ENCODE measurements at regions not wholly inside any gene's neighbourhood (a gene's known extent, or its start where the extent isn't known, plus 50 kb on each side); places are given as distances from the start of the nearest gene placed in this dataset.

GRCh38 chr2:13616059-13616458 lies 899.3 kb downstream of the TRIB2 start:
- no peaks in the 10 kb centered on the region for H3K27me3 ChIP-seq (ENCODE audit: control insufficient read depth, insufficient read depth, low read length)
- no peaks in the 10 kb centered on the region for H3K36me3 ChIP-seq (ENCODE audit: control insufficient read depth, insufficient read depth, low read length)
- Mint-ChIP-seq H3K27me3 (ENCODE audit: low read depth in 2 of 2) (no peaks in the 10 kb centered on the region), H3K4me1 (no peaks in the 10 kb centered on the region), H3K4me3 (no peak overlapping the region), H3K27ac (no peak overlapping the region), H3K36me3 (peaks cover 8% of the 10 kb centered on the region), H3K9me3 (peaks cover 20 to 21% of the 10 kb centered on the region in 2 donors)
- DNase-seq (no peak), ATAC-seq (no peak)
- no peaks in the 10 kb centered on the region for H3K9me3 ChIP-seq (ENCODE audit: control insufficient read depth, insufficient read depth, low read length)
- WGBS (ENCODE audit: insufficient coverage): 89% methylated on average over 15 of the region's 15 CpGs
- no peak overlapping the region for H3K27ac ChIP-seq (ENCODE audit: low read length)
- no peaks in the 10 kb centered on the region for H3K4me1 ChIP-seq (ENCODE audit: control insufficient read depth, insufficient read depth, low read length)
- no peak overlapping the region for H3K4me3 ChIP-seq (ENCODE audit: low read length)
- TF ChIP-seq CTCF (IDR thresholded peaks at IDR 0.05): no peak
- intact Hi-C loops (cut with micrococcal nuclease): no loop called here

GRCh38 chr2:13616616-13617015 lies 899.9 kb downstream of the TRIB2 start:
- Mint-ChIP-seq H3K9me3 (peaks cover 18 to 20% of the 10 kb centered on the region in 2 donors), H3K27ac (no peak overlapping the region), H3K27me3 (ENCODE audit: low read depth in 2 of 2) (no peaks in the 10 kb centered on the region), H3K36me3 (peaks cover 8% of the 10 kb centered on the region), H3K4me1 (no peaks in the 10 kb centered on the region), H3K4me3 (no peak overlapping the region)
- intact Hi-C loops (cut with micrococcal nuclease): no loop called here
- Histone ChIP-seq H3K36me3 (ENCODE audit: control insufficient read depth, insufficient read depth, low read length) (no peaks in the 10 kb centered on the region), H3K4me1 (ENCODE audit: control insufficient read depth, insufficient read depth, low read length) (no peaks in the 10 kb centered on the region), H3K27me3 (ENCODE audit: control insufficient read depth, insufficient read depth, low read length) (no peaks in the 10 kb centered on the region), H3K9me3 (ENCODE audit: control insufficient read depth, insufficient read depth, low read length) (no peaks in the 10 kb centered on the region), H3K27ac (ENCODE audit: low read length) (no peak overlapping the region), H3K4me3 (ENCODE audit: low read length) (no peak overlapping the region)
- TF ChIP-seq CTCF (IDR thresholded peaks at IDR 0.05): no peak
- no peak for ATAC-seq
- 85% methylated on average over 4 of the region's 5 CpGs for WGBS (ENCODE audit: insufficient coverage)
- no peak for DNase-seq

GRCh38 chr2:13628122-13628521 lies 911.4 kb downstream of the TRIB2 start:
- H3K4me3 ChIP-seq (ENCODE audit: low read length): no peak overlapping the region
- no peaks in the 10 kb centered on the region for H3K27me3 ChIP-seq (ENCODE audit: control insufficient read depth, insufficient read depth, low read length)
- H3K4me1 ChIP-seq (ENCODE audit: control insufficient read depth, insufficient read depth, low read length): no peaks in the 10 kb centered on the region
- WGBS (ENCODE audit: insufficient coverage): no CpG with 5 or more reads among the region's 1 CpG
- no peak overlapping the region for H3K4me3 Mint-ChIP-seq
- peaks cover 14 to 23% of the 10 kb centered on the region in 2 donors for H3K9me3 Mint-ChIP-seq
- H3K27me3 Mint-ChIP-seq (ENCODE audit: low read depth in 2 of 2): no peaks in the 10 kb centered on the region
- no peaks in the 10 kb centered on the region for H3K9me3 ChIP-seq (ENCODE audit: control insufficient read depth, insufficient read depth, low read length)
- H3K4me1 Mint-ChIP-seq: no peaks in the 10 kb centered on the region
- H3K36me3 ChIP-seq (ENCODE audit: control insufficient read depth, insufficient read depth, low read length): no peaks in the 10 kb centered on the region
- no peak overlapping the region for H3K27ac ChIP-seq (ENCODE audit: low read length)
- peaks cover 5% of the 10 kb centered on the region for H3K36me3 Mint-ChIP-seq
- intact Hi-C loops (cut with micrococcal nuclease): no loop called here
- H3K27ac Mint-ChIP-seq: no peak overlapping the region
- no peak for TF ChIP-seq CTCF (IDR thresholded peaks at IDR 0.05)
- ATAC-seq (no peak), DNase-seq (no peak)

GRCh38 chr2:13638181-13638580 lies 921.4 kb downstream of the TRIB2 start:
- intact Hi-C loops (cut with micrococcal nuclease): no loop called here
- Histone ChIP-seq H3K27me3 (ENCODE audit: control insufficient read depth, insufficient read depth, low read length) (no peaks in the 10 kb centered on the region), H3K9me3 (ENCODE audit: control insufficient read depth, insufficient read depth, low read length) (peaks cover 3% of the 10 kb centered on the region), H3K27ac (ENCODE audit: low read length) (no peak overlapping the region), H3K4me1 (ENCODE audit: control insufficient read depth, insufficient read depth, low read length) (no peaks in the 10 kb centered on the region), H3K4me3 (ENCODE audit: low read length) (no peak overlapping the region), H3K36me3 (ENCODE audit: control insufficient read depth, insufficient read depth, low read length) (no peaks in the 10 kb centered on the region)
- ATAC-seq (no peak), DNase-seq (no peak)
- WGBS (ENCODE audit: insufficient coverage): 79% methylated on average over 2 of the region's 2 CpGs
- Mint-ChIP-seq H3K9me3 (peaks cover 5 to 12% of the 10 kb centered on the region in 2 donors), H3K4me3 (no peak overlapping the region), H3K36me3 (peaks cover 4% of the 10 kb centered on the region), H3K27me3 (ENCODE audit: low read depth in 2 of 2) (no peaks in the 10 kb centered on the region), H3K27ac (no peak overlapping the region), H3K4me1 (no peaks in the 10 kb centered on the region)
- no peak for TF ChIP-seq CTCF (IDR thresholded peaks at IDR 0.05)

Data from natural killer cell (primary cell).